IMR-90 (cell line): ENCODE measurements at regions not wholly inside any gene's neighbourhood (a gene's known extent, or its start where the extent isn't known, plus 50 kb on each side); places are given as distances from the start of the nearest gene placed in this dataset.

Source experiments
- RAD21 ChIP-seq: IDR thresholded peaks from 2 replicates; pipeline ENCODE4 v1.6.1; 2012; ENCODE audit warnings: low read length, improper control_type of control experiment
- TF ChIP-seq, protein P1 (sequence below): conservative IDR thresholded peaks from 2 replicates; pipeline ENCODE4 v1.5.1; 2012; ENCODE audit warnings: mild to moderate bottlenecking, low read depth, low read length, improper control_type of control experiment

DNA sequence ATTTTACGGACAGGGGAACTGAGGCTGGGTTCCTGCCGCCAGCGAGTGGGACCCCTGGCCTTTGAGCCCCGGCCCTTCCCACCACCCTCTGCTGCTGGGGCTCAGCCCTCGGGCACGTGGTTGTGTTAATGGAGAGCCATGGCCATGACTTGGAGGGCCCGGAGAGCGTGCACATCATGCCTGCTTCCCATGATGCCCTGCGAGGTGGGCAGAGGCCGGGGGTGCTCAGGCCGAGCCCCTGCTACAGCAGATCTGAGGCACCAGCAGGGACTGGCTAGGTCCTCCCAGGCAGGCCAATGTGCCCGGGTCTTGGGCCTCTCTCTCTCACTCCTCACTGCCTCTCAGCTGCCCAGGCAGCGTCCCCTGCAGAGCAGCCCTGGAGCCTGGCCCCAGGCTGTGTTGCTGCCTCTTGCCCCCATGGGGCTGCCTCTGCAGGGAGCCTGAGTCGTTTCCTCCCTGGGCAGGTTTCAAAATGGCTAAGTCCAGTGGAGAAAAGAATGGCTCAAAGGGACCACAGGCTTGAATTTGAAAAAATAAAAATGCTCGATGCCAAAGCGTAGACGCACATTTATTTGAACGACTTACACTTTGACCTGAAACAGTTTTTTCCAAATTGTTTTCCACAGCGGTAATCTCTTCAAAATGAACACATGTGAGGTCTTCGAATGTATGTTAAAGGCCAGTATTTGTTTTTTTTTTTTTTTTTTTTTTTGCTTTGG lies 72.6 kb upstream of the CLDN5 start:
- TF ChIP-seq RAD21 = no peak
- TF ChIP-seq, protein P1, sequence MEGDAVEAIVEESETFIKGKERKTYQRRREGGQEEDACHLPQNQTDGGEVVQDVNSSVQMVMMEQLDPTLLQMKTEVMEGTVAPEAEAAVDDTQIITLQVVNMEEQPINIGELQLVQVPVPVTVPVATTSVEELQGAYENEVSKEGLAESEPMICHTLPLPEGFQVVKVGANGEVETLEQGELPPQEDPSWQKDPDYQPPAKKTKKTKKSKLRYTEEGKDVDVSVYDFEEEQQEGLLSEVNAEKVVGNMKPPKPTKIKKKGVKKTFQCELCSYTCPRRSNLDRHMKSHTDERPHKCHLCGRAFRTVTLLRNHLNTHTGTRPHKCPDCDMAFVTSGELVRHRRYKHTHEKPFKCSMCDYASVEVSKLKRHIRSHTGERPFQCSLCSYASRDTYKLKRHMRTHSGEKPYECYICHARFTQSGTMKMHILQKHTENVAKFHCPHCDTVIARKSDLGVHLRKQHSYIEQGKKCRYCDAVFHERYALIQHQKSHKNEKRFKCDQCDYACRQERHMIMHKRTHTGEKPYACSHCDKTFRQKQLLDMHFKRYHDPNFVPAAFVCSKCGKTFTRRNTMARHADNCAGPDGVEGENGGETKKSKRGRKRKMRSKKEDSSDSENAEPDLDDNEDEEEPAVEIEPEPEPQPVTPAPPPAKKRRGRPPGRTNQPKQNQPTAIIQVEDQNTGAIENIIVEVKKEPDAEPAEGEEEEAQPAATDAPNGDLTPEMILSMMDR = no peak
